Mucosa of gallbladder (tissue), 1 donor: ENCODE measurements at regions not wholly inside any gene's neighbourhood (a gene's known extent, or its start where the extent isn't known, plus 50 kb on each side); places are given as distances from the start of the nearest gene placed in this dataset.
"Not testable (repeated sequence)": the region's sequence is repeated elsewhere in the genome, so short reads cannot be mapped to it uniquely, and the experiment has no call there.

Experiments used
- DNase-seq: peaks from one replicate; pipeline ENCODE4 v3.0.0-alpha.2; 2020; ENCODE audit warnings: low spot score
- donor health status: DM: no; HTN: no; CAD: no.

DNA sequence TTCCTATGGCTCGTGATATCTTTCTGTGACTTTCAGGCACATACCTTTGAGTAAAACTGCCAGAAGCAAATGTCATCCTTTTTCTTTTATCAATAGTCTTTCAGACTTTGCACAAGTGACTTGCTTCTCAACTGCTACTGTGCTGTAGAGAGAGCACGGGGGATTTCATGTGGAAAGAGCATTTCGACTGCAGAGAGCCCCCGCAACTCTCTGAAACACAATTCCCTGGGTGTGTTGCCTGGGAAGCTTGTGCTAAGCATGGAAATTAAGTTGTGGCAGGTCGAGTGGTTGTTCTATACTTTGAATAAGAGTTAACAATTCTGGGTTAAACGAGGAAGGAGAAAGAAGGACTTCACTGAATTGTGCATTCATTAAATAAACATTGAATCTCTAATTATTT, 659.1 kb downstream of the TDRD15 start:
- DNase-seq = no peak

DNA sequence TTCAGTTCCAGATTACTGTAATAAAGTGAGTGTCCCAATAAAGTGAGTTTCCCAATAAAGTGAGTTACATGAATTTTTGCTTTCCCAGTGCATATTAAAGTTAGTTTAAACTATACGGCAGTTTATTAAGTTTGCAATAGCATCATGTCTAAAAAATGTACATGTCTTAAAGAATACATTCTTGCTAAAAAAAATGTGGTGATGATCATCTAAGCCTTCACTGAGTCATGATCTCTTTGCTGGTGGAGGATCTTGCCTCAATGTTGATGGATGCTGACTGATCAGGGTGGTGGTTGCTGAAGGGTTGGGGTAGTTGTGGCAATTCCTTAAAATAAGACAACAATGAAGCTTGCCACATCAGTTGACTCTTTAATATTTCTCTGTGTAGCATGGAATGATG, 664.2 kb downstream of the TDRD15 start:
- DNase-seq = no peak

DNA sequence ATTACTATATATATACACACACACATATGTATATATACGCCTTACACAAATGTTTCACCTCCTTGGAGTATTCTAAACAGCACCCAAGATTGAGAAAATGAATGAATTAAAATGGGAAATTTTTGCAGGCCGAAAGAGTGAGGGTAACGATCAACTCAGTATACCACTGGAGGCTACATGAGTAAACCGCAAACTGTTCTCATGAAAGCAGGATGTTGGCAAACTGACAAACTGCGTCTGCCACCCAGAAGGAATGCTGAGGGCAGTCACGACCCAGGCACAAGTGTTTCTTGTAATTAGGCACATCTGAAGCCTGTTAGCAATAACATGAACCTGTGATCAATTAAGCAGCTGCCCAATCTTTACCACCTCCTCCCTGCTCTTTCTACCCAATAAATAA, 666.5 kb downstream of the TDRD15 start:
- DNase-seq = not testable (repeated sequence)

DNA sequence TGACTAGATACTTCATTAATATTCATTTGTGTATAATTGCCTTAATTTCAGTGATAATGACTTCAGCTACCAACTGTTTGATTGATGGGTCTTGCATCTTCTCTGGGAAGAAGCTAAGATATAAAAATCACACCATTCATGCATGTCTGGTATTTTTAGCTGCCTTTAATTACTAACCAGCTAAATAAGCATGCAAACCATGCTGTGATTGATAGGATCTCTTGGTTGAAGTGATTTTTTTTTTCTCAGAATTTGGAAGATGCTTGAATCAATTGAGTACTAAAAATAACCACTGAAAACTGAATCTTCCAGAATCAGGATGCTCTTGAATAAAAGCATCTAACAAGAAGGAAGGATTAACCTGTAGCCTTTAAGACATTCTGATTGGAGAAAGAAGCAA, 668.8 kb downstream of the TDRD15 start:
- DNase-seq = no peak

DNA sequence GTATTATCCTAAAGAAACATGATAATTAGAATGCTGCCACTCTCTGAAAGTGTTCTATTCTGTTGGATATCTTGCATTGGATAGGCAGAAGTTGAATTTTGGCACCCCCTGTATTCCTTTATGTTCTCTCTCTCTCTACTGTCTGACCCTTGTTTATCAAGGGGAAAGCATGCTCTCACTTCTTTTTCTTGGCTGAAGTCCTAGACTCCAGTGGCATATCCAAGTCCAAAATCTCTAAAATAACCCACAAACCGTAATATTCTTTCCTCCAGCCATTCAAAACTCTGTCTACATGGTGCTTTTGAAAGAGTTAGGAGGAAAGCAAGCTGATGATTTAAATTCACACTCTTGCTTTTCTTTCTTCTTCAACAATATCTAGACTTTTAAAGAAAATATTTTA, 669.7 kb downstream of the TDRD15 start:
- DNase-seq = no peak

DNA sequence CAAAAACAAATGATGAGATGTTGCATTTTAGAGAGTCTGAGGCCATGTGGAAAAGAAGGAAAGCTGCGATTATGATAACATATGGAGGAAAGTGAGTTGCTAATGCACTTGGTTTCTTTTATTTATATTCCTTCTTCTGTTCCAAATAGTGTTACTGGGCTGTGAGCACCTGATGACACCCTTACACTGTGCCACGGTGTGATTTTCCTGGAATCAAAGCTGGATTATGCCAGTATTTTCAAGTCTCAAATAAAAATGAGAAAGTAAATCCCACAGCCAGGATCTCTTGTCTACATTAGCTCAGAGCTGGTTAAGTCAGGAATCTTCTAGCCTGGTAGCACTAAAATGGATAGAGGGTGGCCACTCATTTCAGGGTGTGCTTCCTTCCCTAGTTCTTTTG, 670.8 kb downstream of the TDRD15 start:
- DNase-seq = no peak

DNA sequence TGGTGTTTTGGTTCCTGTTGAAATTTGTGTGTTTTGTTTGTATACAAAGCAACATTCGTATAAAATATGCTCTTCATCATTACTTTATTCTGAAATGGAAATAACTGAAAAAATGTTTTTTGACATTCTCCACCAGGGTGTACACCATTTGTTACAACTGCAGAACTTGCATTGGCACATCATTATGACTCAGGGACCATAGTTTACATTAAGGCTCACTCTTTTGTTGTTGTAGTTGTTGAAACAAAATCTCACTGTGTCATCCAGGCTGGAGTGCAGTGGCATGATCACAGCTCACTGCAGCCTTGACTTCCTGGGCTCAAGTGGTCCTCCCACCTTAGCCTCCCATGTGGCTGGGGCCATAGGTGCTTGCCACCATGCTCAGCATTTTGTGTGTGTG, 676.6 kb downstream of the TDRD15 start:
- DNase-seq = no peak

DNA sequence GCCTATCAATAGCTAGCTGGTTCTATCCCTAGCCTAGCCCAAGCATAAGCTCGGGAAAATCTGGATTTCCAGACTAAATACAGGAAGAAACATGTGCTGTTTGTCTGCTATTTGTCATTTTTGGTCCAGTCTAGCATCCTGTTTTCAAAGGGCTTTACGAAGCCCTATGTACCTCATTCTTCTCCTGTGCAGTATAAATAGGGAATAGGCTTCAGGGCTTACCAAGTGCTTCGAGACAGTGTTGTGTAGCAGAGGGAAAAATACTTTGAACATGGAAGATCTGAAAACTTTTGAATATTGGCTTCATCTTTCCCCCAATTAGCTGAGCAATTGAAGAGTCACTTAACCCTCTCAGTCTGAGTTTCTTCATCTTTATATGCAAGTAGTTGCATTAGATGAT, 679.8 kb downstream of the TDRD15 start:
- DNase-seq = no peak

DNA sequence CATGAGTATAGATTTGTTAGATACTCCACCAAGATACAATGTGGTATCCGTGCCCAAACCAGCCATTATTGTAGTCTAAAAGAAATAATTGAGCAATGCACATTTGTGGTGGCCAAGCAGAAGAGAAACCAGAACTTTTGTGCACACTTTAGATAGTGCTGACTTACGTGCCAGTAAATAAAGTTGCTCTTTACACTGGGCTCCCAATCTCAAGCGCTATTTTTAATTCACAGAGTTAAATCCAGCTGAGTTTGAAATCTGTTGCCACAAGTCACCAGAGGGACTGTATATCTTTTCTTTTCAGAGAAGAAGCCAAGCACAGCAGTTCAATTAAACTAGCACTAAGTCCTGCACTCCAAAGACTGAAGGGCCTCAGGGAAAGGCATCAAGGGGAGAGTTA, 680.4 kb downstream of the TDRD15 start:
- DNase-seq = no peak

DNA sequence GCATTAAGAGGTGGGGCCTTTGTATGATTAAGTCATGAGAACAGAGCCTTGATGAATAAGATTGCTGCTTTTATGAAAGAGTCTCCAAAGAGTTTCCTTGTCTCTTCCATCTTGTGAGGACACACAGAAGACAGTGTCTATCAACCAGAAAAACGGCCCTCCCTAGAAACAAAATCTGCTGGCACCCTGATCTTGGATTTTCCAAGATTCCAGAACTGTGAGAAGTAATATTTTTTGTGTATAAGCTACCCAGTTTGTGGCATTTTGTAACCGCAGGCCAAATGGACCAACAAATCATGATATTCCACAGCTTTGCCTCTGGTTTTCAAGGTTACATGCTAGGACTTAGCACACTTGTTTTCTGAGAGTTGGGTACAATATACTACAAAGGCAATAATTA, 687.8 kb downstream of the TDRD15 start:
- no peak for DNase-seq

DNA sequence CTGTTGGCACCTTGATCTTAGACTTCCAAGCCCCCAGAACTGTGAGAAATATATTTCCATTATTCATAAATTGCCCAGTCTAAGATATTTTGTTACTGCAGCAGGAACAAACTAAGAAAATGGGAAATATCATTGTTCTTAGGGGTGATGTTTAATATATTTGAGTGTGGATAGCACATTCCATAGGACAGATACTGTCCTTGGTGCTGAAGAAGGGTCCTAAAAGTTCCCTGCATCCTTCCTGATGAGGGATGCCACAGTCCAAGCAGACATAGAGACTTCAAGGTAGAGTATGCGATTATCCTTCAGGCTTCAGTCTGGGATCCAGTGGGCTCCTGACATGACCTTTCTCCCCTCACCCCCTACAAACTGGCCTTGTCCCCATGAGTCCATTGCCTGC, 689.0 kb downstream of the TDRD15 start:
- DNase-seq = no peak

DNA sequence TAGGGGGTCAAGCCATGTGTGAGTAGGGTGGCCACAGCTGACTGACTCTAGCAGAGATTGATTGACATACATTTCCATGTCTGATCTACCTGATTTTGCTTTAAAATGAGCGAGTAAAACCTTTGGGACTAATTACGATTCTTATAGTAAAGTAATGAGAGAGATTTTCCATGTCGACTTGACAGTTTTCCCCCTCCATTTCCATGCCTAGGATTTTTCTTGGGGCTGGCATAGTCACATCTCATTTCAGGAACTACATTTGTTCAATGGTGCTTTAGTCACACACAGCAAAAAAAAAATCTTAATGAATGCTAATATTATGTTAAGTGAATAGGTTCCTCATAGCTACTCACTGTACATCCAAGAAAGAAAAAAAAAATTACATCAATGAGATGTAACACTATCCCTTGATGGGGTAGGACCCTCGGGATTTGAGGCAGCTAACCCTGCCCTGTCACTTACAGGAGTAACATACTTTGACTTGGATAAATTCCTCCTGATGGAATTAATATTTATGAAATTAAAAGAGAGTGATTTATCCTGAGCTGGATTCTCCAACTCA, 690.9 kb downstream of the TDRD15 start:
- DNase-seq = no peak

DNA sequence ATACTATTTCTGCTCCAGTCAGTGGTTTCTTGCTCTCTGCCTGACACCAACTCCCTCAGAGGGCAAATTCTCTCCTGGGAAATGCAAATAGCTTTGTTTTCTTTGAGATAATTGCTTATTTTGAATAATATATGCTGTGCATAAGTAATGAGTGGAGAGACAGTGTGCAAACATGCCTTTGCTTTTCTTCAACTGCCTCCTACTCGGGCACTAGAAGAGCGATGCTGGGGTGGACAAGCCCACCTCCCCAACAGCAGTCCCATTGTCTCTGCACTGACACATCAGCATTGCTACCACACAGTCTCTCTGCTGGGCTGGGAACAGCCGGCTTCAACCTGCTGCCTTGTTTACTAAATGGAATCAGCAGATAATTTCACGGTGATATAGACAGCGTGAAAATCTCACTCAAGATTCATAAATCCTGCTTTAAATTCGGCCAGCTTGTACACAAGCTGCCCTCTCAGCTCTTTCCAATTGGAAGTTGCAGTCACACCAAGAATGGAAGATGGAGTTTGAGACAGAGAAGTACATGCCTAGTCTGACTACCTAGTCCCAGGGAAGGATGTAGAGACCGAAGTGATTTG, 694.5 kb downstream of the TDRD15 start:
- DNase-seq = no peak

DNA sequence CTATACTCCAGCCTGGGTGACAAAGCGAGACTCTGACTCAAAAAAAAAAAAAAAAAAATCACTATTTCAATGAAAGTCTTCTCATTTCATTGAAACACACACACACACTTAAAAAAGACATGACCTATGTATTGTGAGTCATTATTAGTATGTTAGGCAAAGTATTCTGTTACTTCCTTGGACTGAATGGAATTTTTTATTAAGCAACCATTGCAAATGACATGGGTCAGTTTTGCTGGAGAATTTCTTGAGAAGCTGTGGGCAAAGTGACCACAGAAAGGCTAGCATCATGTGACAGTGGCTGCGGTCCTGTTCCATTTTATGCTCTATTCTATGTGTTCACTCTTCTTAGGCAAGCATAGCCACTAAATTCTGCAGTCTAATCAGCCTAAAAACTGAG, 695.7 kb downstream of the TDRD15 start:
- no peak for DNase-seq

DNA sequence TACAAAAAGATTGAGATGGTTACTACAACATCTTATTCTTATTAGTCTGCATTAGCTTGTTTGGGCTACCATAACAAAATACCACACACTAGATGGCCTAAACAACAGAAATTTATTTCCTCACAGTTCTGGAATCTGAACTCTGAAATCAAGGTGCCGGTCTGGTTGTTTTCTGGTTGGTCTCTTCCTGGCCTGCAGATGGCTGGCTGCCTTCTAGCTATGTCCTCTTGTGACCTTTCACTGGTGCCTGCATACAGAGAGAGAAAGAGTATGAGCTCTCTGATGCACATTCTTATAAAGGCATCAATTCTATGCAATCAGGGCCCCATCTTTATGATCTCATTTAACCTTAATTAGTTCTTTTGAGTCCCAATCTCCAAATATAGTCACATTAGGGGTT, 696.5 kb downstream of the TDRD15 start:
- no peak for DNase-seq

DNA sequence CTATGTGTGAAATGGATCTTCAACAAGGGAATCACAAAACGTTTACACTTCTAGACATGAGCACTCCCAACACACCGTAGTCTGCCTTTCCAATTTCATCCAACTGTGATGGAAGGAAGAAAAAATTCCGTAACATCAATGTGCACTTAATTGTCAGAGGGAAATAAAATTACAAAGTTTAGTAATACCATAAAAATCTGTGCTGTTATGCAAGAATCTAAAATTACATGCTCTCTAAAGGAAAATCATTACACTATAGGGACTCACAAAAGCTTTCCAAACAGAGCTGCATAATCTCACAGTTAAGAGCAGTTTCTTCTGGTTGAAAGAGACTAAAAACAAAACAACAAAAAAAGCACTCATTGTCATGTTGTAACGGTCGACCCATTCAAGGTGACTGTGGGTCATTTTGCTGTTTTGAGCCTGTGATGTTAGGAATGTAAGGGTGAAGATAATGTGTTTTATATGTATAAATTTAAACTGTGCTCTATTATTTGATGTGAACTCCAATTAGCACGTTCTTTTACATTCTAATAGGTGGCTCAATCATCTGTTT, 698.0 kb downstream of the TDRD15 start:
- DNase-seq = no peak

DNA sequence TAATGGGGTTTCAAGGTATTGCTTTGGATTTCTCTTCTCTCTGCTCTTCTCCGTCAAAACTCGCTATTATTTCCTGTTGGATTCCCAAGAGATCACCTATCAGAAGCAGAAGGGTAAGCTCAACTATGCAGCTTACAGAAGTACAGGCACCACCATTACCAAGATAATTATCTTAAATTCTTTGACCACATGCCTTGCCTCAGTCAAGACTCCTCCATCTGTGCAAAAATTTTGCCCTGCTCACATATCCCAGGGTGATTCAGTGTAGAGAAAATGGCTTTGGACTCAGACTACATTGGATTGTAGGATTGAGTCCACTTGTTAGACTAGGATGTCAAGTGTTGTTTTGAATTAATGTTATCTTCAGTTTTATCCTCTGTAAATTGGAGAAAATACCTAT, 698.7 kb downstream of the TDRD15 start:
- no peak for DNase-seq

DNA sequence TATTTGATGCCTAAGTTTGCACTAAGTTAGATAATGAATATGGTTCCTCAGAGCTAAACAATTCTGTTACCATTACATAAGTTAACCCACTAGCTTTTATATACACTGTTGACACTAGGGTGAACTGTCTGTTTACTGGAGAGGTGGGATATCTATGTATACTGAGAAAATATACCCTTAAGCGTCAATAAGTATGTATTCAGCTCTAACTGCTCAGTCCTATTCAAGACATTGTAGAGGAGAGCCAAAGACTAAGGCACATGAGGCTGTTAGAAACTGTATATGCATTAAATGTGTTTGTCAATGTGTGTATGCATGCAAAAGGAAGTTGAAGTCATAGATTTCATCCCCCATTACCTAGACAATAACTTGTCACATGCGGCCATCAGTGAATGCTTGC, 710.0 kb downstream of the TDRD15 start:
- DNase-seq = no peak

DNA sequence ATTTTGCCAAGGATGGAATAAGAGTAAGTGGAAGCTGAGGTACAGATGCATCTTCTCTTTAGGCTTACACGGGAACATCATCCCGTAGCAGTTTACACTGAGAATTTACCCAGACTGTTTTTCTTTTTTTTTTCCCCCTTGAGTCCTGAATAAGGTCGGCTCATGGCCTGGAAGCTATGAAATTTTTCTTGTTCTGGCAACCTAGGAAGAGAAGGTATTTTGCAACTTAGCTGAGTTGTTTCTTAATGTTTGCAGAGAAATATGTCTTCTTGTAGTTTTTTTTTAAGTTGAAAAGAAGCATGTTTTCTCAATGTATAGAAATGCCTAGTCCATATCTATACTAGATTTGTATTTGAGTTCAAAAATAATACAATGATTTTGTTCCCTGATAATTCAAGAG, 712.5 kb downstream of the TDRD15 start:
- no peak for DNase-seq

DNA sequence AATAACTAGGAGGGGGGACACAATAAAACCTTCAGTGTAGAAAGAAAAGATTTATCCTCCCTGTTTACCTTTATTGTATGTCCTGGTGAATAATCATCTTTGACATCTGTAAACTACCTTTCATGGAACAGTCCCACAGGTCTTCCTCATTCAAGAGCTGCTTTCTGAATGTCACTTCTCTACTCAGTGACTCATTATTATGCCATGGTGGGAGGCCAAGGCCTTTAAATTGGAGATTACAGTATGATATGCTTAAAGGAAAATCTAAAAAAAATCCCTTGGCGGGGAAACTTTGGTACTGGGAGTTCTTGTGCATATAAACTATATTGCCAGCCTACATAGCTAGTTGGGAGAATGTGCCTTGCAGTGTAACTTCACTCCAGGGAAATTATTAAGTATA, 713.0 kb downstream of the TDRD15 start:
- no peak for DNase-seq

DNA sequence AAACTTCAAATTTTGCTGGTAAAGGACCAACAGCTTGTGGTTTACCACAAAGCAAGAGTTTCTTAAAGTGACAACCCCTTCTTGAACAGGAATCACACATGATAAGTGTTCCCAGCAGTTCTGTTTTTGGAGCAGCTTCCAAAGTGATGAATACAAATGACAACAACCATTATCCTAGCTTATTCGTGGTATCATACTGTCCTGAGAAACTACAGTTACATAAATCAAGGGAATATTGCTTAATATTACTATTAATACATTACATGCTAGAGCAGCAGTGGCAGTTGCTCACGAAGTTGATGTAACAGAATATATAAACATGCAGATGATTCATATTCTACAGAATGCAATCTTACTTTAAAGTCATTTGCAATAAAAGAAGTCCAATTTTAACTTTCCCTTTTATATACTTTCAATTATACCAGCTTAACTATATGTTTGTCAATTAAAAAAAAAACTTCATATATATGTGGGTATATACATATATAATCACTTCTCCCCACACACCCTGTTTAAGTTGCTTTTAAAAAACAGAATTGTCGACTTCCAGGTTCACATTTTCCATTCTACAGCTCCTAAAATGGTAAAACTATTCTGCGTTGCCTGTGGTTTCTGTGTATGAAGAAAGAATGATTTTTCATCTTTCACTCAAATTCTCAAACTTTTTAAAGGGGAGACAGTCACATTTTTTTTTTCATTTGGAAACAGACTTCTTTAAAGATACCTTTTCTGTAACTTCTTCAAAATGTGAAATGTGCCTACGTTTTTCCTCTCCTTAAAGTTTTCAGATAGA, 713.6 kb downstream of the TDRD15 start:
- DNase-seq = no peak

DNA sequence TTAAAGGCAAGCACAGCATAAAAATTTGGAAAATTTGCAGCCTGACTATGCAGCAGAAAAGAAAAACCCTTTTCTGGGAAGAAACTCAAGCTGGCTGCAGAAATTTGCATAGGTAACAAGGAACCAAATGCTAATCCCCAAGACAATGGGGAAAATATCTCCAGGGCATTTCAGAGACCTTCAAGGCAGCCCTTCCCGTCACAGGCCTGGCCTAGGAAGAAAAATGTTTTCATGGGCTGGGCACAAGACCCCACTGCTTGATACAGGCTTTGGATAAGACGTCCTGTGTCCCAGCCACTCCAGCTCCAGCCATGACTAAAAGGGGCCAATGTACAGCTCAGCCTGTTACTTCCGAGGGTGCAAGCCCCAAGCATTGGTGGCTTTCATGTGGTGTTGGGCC, 717.6 kb downstream of the TDRD15 start:
- no peak for DNase-seq

DNA sequence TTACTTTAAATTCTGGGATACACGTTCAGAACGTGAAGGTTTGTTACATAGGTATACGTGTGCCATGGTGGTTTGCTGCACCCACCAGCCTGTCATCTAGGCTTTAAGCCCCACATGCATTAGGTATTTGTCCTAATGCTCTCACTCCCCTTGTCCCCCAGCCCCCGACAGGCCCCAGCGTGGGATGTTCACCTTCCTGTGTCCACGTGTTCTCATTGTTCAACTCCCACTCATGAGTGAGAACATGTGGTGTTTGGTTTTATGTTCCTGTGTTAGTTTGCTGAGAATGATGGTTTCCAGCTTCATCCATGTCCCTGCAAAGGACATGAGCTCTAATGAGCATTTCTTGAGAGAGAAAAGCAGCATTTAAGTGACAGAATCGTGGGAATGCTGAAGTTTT, 726.6 kb downstream of the TDRD15 start:
- not testable (repeated sequence) for DNase-seq
